Lower leg skin (tissue), 3 donors: ENCODE measurements at regions not wholly inside any gene's neighbourhood (a gene's known extent, or its start where the extent isn't known, plus 50 kb on each side); places are given as distances from the start of the nearest gene placed in this dataset.

ENCODE experiments used
- CTCF ChIP-seq, 3 donors: fragments of 450-650 bp; IDR thresholded peaks; one replicate each; pipeline ENCODE4 v1.5.1; 2016; ENCODE audit warnings: antibody characterized with exemption in 3 of 3, mild to moderate bottlenecking in 3 of 3, moderate library complexity in 2 of 3
- POLR2A ChIP-seq, 2 donors: fragments of 450-650 bp; IDR thresholded peaks; one replicate each; pipeline ENCODE4 v1.6.1; 2016 to 2017; ENCODE audit warnings: antibody characterized with exemption in 2 of 2, mild to moderate bottlenecking in 1 of 2, moderate library complexity in 1 of 2

DNA sequence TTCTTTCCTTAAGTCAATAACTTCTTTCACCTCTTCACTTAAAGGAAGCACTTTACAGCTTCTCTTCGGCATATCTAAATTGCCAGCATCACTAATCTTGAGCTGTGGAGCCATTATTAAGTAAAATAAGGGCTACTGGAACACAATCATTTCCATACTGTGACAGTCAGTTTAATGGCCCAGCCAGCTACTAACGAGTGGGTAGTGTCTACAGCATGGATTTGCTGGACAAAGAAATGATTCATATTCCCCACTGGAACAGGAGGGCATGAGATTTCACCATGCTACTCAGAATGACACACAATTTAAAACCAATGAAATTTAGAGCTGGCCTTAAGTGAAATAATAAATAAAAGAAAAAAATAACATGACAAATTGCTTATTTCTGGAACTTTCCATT is 72.1 kb downstream of the DDIT4L start:
- no peak for TF ChIP-seq CTCF (IDR thresholded peaks at IDR 0.05)
- no peak for TF ChIP-seq POLR2A (IDR thresholded peaks at IDR 0.05)
